Adrenal gland (tissue), 5 donors: ENCODE measurements at regions not wholly inside any gene's neighbourhood (a gene's known extent, or its start where the extent isn't known, plus 50 kb on each side); places are given as distances from the start of the nearest gene placed in this dataset.

ENCODE experiments used
- POLR2A ChIP-seq, 2 donors: fragments of 450-650 bp; IDR thresholded peaks; one replicate each; pipeline ENCODE4 v1.6.1; 2017; ENCODE audit warnings: antibody characterized with exemption in 2 of 2, mild to moderate bottlenecking in 2 of 2, moderate library complexity in 1 of 2
- TF ChIP-seq, protein P1 (sequence below), 6 experiments: fragments of 450-650 bp in 4 of 6; fragments of 200-600 bp in 2 of 6; sonication (generic) in 1 of 6; IDR thresholded peaks; 1 replicate in 5 of 6; 2 replicates in 1 of 6; pipeline versions ENCODE4 v1.5.1 to v1.8.0; 2016 to 2021; ENCODE audit warnings: antibody characterized with exemption in 6 of 6, mild to moderate bottlenecking in 2 of 6, moderate library complexity in 1 of 6
- donor health status: DM: no; HTN: no; CAD: no.

DNA sequence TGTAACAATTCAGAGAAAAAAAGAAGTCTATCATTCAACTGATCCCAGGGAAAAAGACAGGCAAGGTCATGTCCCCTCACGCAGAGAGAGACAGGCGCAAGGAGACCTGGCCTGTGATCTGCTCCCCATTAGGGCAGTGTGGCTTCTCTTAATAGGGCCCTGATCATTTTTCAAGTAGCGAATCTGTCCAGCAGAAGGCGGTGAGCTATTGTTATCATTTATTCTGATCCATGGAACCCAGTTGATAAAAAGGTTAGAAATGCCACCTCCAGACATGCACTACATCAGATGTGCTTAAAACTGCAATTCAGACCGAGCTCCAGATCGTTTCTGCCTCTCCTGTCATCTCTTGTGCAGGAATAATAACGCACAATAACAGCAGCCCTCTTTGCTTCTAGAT lies 1025.6 kb upstream of the PIK3C3 start:
- TF ChIP-seq, protein P1, sequence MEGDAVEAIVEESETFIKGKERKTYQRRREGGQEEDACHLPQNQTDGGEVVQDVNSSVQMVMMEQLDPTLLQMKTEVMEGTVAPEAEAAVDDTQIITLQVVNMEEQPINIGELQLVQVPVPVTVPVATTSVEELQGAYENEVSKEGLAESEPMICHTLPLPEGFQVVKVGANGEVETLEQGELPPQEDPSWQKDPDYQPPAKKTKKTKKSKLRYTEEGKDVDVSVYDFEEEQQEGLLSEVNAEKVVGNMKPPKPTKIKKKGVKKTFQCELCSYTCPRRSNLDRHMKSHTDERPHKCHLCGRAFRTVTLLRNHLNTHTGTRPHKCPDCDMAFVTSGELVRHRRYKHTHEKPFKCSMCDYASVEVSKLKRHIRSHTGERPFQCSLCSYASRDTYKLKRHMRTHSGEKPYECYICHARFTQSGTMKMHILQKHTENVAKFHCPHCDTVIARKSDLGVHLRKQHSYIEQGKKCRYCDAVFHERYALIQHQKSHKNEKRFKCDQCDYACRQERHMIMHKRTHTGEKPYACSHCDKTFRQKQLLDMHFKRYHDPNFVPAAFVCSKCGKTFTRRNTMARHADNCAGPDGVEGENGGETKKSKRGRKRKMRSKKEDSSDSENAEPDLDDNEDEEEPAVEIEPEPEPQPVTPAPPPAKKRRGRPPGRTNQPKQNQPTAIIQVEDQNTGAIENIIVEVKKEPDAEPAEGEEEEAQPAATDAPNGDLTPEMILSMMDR (IDR thresholded peaks at IDR 0.05) = no peak
- TF ChIP-seq POLR2A (IDR thresholded peaks at IDR 0.05) = no peak
